ENCODE measurements at regions not wholly inside any gene's neighbourhood (a gene's known extent, or its start where the extent isn't known, plus 50 kb on each side); places are given as distances from the start of the nearest gene placed in this dataset.

GRCh38 chr16:80280557-80280956, 260.2 kb upstream of the DYNLRB2 start:
- DNase-seq (ENCODE audit: low read depth, low spot score) = no peak
- Histone ChIP-seq H3K27ac (no peak overlapping the region), H3K9me3 (ENCODE audit: low read depth, low read length) (no peaks in the 10 kb centered on the region), H3K36me3 (ENCODE audit: insufficient read depth, low read length) (no peaks in the 10 kb centered on the region), H3K4me3 (no peak overlapping the region), H3K9ac (ENCODE audit: insufficient read length) (no peak overlapping the region)
- no peak for TF ChIP-seq POLR2AphosphoS5 (IDR thresholded peaks at IDR 0.05; ENCODE audit: borderline replicate concordance, low read depth, low read length)
- no peak for TF ChIP-seq FOXP2 (optimal IDR thresholded peaks at IDR 0.05; ENCODE audit: control extremely low read depth, extremely low read length, insufficient read depth)
- no peak for TF ChIP-seq EZH2 (IDR thresholded peaks at IDR 0.05)

GRCh38 chr16:80279656-80280055, 261.1 kb upstream of the DYNLRB2 start:
- Histone ChIP-seq H3K9me3 (ENCODE audit: low read depth, low read length) (no peaks in the 10 kb centered on the region), H3K27ac (no peak overlapping the region), H3K36me3 (ENCODE audit: insufficient read depth, low read length) (no peaks in the 10 kb centered on the region), H3K4me3 (no peak overlapping the region), H3K9ac (ENCODE audit: insufficient read length) (no peak overlapping the region)
- no peak for TF ChIP-seq FOXP2 (optimal IDR thresholded peaks at IDR 0.05; ENCODE audit: control extremely low read depth, extremely low read length, insufficient read depth)
- no peak for TF ChIP-seq POLR2AphosphoS5 (IDR thresholded peaks at IDR 0.05; ENCODE audit: borderline replicate concordance, low read depth, low read length)
- TF ChIP-seq EZH2 (IDR thresholded peaks at IDR 0.05) = no peak
- DNase-seq (ENCODE audit: low read depth, low spot score) = no peak

GRCh38 chr16:80277182-80277581, 263.6 kb upstream of the DYNLRB2 start:
- H3K9me3 ChIP-seq (ENCODE audit: low read depth, low read length) = no peaks in the 10 kb centered on the region
- no peak overlapping the region for H3K9ac ChIP-seq (ENCODE audit: insufficient read length)
- H3K36me3 ChIP-seq (ENCODE audit: insufficient read depth, low read length) = no peaks in the 10 kb centered on the region
- DNase-seq (ENCODE audit: low read depth, low spot score) = no peak
- TF ChIP-seq POLR2AphosphoS5 (IDR thresholded peaks at IDR 0.05; ENCODE audit: borderline replicate concordance, low read depth, low read length) = no peak
- H3K4me3 ChIP-seq = no peak overlapping the region
- no peak overlapping the region for H3K27ac ChIP-seq

GRCh38 chr16:80274576-80275191, 266.1 kb upstream of the DYNLRB2 start:
- H3K4me3 ChIP-seq = no peak overlapping the region
- H3K9ac ChIP-seq (ENCODE audit: insufficient read length) = no peak overlapping the region
- no peaks in the 10 kb centered on the region for H3K36me3 ChIP-seq (ENCODE audit: insufficient read depth, low read length)
- TF ChIP-seq POLR2AphosphoS5 (IDR thresholded peaks at IDR 0.05; ENCODE audit: borderline replicate concordance, low read depth, low read length) = no peak
- H3K9me3 ChIP-seq (ENCODE audit: low read depth, low read length) = no peaks in the 10 kb centered on the region
- DNase-seq (ENCODE audit: low read depth, low spot score) = no peak
- no peak overlapping the region for H3K27ac ChIP-seq

GRCh38 chr16:80273635-80274538, 266.9 kb upstream of the DYNLRB2 start:
- no peaks in the 10 kb centered on the region for H3K36me3 ChIP-seq (ENCODE audit: insufficient read depth, low read length)
- TF ChIP-seq FOXP2 (optimal IDR thresholded peaks at IDR 0.05; ENCODE audit: control extremely low read depth, extremely low read length, insufficient read depth) (no peak), EZH2 (IDR thresholded peaks at IDR 0.05) (no peak), POLR2AphosphoS5 (IDR thresholded peaks at IDR 0.05; ENCODE audit: borderline replicate concordance, low read depth, low read length) (no peak)
- DNase-seq (ENCODE audit: low read depth, low spot score) = no peak
- no peaks in the 10 kb centered on the region for H3K9me3 ChIP-seq (ENCODE audit: low read depth, low read length)
- H3K27ac ChIP-seq = no peak overlapping the region
- no peak overlapping the region for H3K9ac ChIP-seq (ENCODE audit: insufficient read length)
- no peak overlapping the region for H3K4me3 ChIP-seq

GRCh38 chr16:80265624-80266306, 275.0 kb upstream of the DYNLRB2 start:
- Histone ChIP-seq H3K9ac (ENCODE audit: insufficient read length) (no peak overlapping the region), H3K36me3 (ENCODE audit: insufficient read depth, low read length) (no peaks in the 10 kb centered on the region), H3K9me3 (ENCODE audit: low read depth, low read length) (no peaks in the 10 kb centered on the region), H3K4me3 (no peak overlapping the region), H3K27ac (no peak overlapping the region)
- no peak for DNase-seq (ENCODE audit: low read depth, low spot score)
- no peak for TF ChIP-seq EZH2 (IDR thresholded peaks at IDR 0.05)
- TF ChIP-seq POLR2AphosphoS5 (IDR thresholded peaks at IDR 0.05; ENCODE audit: borderline replicate concordance, low read depth, low read length) = no peak
- no peak for TF ChIP-seq FOXP2 (optimal IDR thresholded peaks at IDR 0.05; ENCODE audit: control extremely low read depth, extremely low read length, insufficient read depth)

- no peaks in the 10 kb centered on the region for H3K9me3 ChIP-seq (ENCODE audit: low read depth, low read length)
- no peak overlapping the region for H3K4me3 ChIP-seq
- no peak for DNase-seq (ENCODE audit: low read depth, low spot score)
- TF ChIP-seq FOXP2 (optimal IDR thresholded peaks at IDR 0.05; ENCODE audit: control extremely low read depth, extremely low read length, insufficient read depth) = no peak
- TF ChIP-seq POLR2AphosphoS5 (IDR thresholded peaks at IDR 0.05; ENCODE audit: borderline replicate concordance, low read depth, low read length) = no peak
- TF ChIP-seq EZH2 (IDR thresholded peaks at IDR 0.05) = no peak
- no peaks in the 10 kb centered on the region for H3K36me3 ChIP-seq (ENCODE audit: insufficient read depth, low read length)
- no peak overlapping the region for H3K9ac ChIP-seq (ENCODE audit: insufficient read length)
- no peak overlapping the region for H3K27ac ChIP-seq
These were observed 276.7 kb upstream of the DYNLRB2 start for GRCh38 chr16:80263848-80264694.
